MCF 10A (cell line): ENCODE measurements at regions not wholly inside any gene's neighbourhood (a gene's known extent, or its start where the extent isn't known, plus 50 kb on each side); places are given as distances from the start of the nearest gene placed in this dataset.
A peak's percentile ranks its signal among the peaks of the same experiment; 100 is the strongest.
"Not testable (repeated sequence)": the region's sequence is repeated elsewhere in the genome, so short reads cannot be mapped to it uniquely, and the experiment has no call there.

Source experiments
- BruUV-seq: library from RNA; stranded (reverse); fragments of 400-500 nt; replicated peaks from 2 replicates; lab custom pipeline; 2021; lab: Mats Ljungman, UMichigan
- CTCF ChIA-PET: fragments of 300-600 bp; sonication (Branson Sonifier 250); formaldehyde crosslinking; extraction: SDS; loops from one replicate; lab custom pipeline; 2021; ENCODE audit warnings: antibody characterized with exemption, inconsistent platforms; lab: Yijun Ruan, JAX
- POLR2A ChIA-PET: fragments of 300-600, 350-650 bp; sonication (Branson Sonifier 250); formaldehyde crosslinking; extraction: SDS; loops from one replicate; lab custom pipeline; 2020; ENCODE audit warnings: antibody characterized with exemption, inconsistent platforms; lab: Yijun Ruan, JAX
- DNase-seq: peaks from one replicate; pipeline ENCODE4 v3.0.0-alpha.2; 2018; ENCODE audit not compliant: unreplicated experiment
- H3K27ac Mint-ChIP-seq: one replicate; pipeline ENCODE4 v1.8.0; 2022; ENCODE audit warnings: mild to moderate bottlenecking, low read depth, mixed read lengths; ENCODE audit not compliant: unreplicated experiment
- H3K27me3 Mint-ChIP-seq: one replicate; pipeline ENCODE4 v1.8.0; 2022; ENCODE audit warnings: mixed read lengths; ENCODE audit not compliant: insufficient read depth, unreplicated experiment
- H3K36me3 Mint-ChIP-seq: one replicate; pipeline ENCODE4 v1.8.0; 2022; ENCODE audit warnings: mild to moderate bottlenecking, moderate library complexity, mixed read lengths; ENCODE audit not compliant: insufficient read depth, unreplicated experiment
- H3K4me1 Mint-ChIP-seq: one replicate; pipeline ENCODE4 v1.8.0; 2022; ENCODE audit warnings: mixed read lengths; ENCODE audit not compliant: insufficient read depth, unreplicated experiment
- H3K4me3 Mint-ChIP-seq: one replicate; pipeline ENCODE4 v1.8.0; 2022; ENCODE audit warnings: mild to moderate bottlenecking, moderate library complexity, mixed read lengths; ENCODE audit not compliant: unreplicated experiment
- H3K9me3 Mint-ChIP-seq: one replicate; pipeline ENCODE4 v1.8.0; 2022; ENCODE audit warnings: mixed read lengths; ENCODE audit not compliant: unreplicated experiment
- CTCF ChIP-seq: fragments of 200-600 bp; IDR thresholded peaks from one replicate; pipeline ENCODE4 v1.8.0; 2022; ENCODE audit warnings: antibody characterized with exemption, mild to moderate bottlenecking; ENCODE audit not compliant: unreplicated experiment
- intact Hi-C: fragments of 100-400 bp; cut with micrococcal nuclease; formaldehyde crosslinking; loops from 2 replicates; pipeline ENCODE4 v1.14.1; 2022

GRCh38 chr13:44312834-44313551, 60.6 kb upstream of the SERP2 start:
- ChIA-PET POLR2A (interaction anchor here (0.6 to 12.9 kb wide), 8 partner anchors 11 to 153 kb away, joined by 3 to 341 read pairs (median 25); no protein-coding TSS in a partner anchor), CTCF (interaction anchor here (0.6 to 1.7 kb wide), 2 partner anchors 125 to 405 kb away, joined by 4 to 5 read pairs; no protein-coding TSS in a partner anchor)
- H3K4me1 Mint-ChIP-seq, result peaks cover 67% of the 10 kb centered on the region
- TF ChIP-seq CTCF, result no peak
- intact Hi-C loops, result loop anchor here (1.0 to 5.0 kb wide), 9 partner anchors 12 to 406 kb away; no protein-coding TSS in a partner anchor
- no peaks in the 10 kb centered on the region for H3K27me3 Mint-ChIP-seq
- TSS peak; percentile 76 for BruUV-seq
- peaks cover 5% of the 10 kb centered on the region for H3K36me3 Mint-ChIP-seq
- DNase-seq, result peak; percentile 94
- H3K27ac Mint-ChIP-seq, result peak overlapping the region; percentile 93
- H3K9me3 Mint-ChIP-seq, result no peaks in the 10 kb centered on the region
- peak overlapping the region; percentile 22 for H3K4me3 Mint-ChIP-seq

- Mint-ChIP-seq H3K36me3 (peaks cover 5% of the 10 kb centered on the region), H3K9me3 (no peaks in the 10 kb centered on the region), H3K4me1 (peaks cover 60% of the 10 kb centered on the region), H3K27me3 (no peaks in the 10 kb centered on the region), H3K27ac (peak overlapping the region; percentile 93), H3K4me3 (peak overlapping the region; percentile 22)
- BruUV-seq, result no TSS peak
- no peak for TF ChIP-seq CTCF
- DNase-seq, result peak; percentile 92
- ChIA-PET POLR2A (interaction anchor here (0.6 to 12.9 kb wide), 9 partner anchors 10 to 262 kb away, joined by 3 to 341 read pairs (median 3); no protein-coding TSS in a partner anchor), CTCF (interaction anchor here (0.6 kb wide), 2 partner anchors 99 to 916 kb away, joined by 3 read pairs; no protein-coding TSS in a partner anchor)
- intact Hi-C loops, result loop anchor here (1.0 to 5.0 kb wide), 9 partner anchors 12 to 406 kb away; no protein-coding TSS in a partner anchor
Measured at GRCh38 chr13:44313674-44314073, 60.0 kb upstream of the SERP2 start.

GRCh38 chr13:44314160-44314559, 59.5 kb upstream of the SERP2 start:
- H3K36me3 Mint-ChIP-seq, BruUV-seq, H3K27me3 Mint-ChIP-seq, DNase-seq, H3K9me3 Mint-ChIP-seq: not testable (repeated sequence)
- Mint-ChIP-seq H3K4me3 (peak overlapping the region; percentile 22), H3K4me1 (peaks cover 56% of the 10 kb centered on the region), H3K27ac (peak overlapping the region; percentile 93)
- ChIA-PET POLR2A (interaction anchor here (0.9 to 12.9 kb wide), 6 partner anchors 9 to 262 kb away, joined by 3 to 341 read pairs (median 14); no protein-coding TSS in a partner anchor), CTCF (interaction anchor here (0.6 kb wide), 1 partner anchor 99 kb away, joined by 3 read pairs; no protein-coding TSS in a partner anchor)
- intact Hi-C loops, result loop anchor here (5.0 kb wide), 2 partner anchors 48 to 407 kb away; no protein-coding TSS in a partner anchor

DNA sequence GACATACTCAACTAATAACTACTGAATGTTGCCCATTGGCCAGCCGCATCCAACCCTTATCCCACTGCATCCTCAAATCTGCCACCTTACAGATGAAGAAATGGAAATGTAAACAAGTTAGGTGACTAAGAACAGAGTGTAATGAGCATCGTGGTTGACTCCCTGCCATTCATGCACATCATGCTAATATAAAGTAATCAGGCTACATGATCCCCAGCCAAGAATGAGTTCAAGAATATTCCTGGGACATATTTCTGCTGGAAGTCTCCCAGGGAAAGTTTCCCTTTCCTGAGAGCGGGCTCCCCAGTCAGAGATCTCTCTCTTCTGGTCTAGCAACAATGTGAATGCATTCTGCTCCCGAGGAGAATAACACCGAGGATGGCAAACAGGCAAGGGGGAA, 55.9 kb upstream of the SERP2 start:
- no peak overlapping the region for H3K27ac Mint-ChIP-seq
- H3K36me3 Mint-ChIP-seq, result no peaks in the 10 kb centered on the region
- peaks cover 20% of the 10 kb centered on the region for H3K4me1 Mint-ChIP-seq
- no TSS peak for BruUV-seq
- CTCF ChIA-PET, result interaction anchor here (1.0 kb wide), 1 partner anchor 412 kb away, joined by 3 read pairs; no protein-coding TSS in a partner anchor
- POLR2A ChIA-PET, result interaction anchor here (0.6 to 12.9 kb wide), 3 partner anchors 86 to 155 kb away, joined by 3 to 341 read pairs (median 3); no protein-coding TSS in a partner anchor
- H3K4me3 Mint-ChIP-seq, result no peak overlapping the region
- TF ChIP-seq CTCF, result no peak
- intact Hi-C loops, result no loop called here
- peaks cover 8% of the 10 kb centered on the region for H3K9me3 Mint-ChIP-seq
- no peaks in the 10 kb centered on the region for H3K27me3 Mint-ChIP-seq
- peak; percentile 53 for DNase-seq
